ENCODE measurements at regions not wholly inside any gene's neighbourhood (a gene's known extent, or its start where the extent isn't known, plus 50 kb on each side); places are given as distances from the start of the nearest gene placed in this dataset.

- Histone ChIP-seq H3K9me3 (no peaks in the 10 kb centered on the region), H3F3A (replicated peaks; ENCODE audit: insufficient read depth) (no peaks in the 10 kb centered on the region), H2AFZ (ENCODE audit: low read depth) (no peak overlapping the region), H3K36me3 (replicated peaks in 1 of 2; ENCODE audit: control insufficient read depth in 1 of 2, insufficient read depth in 2 of 2, low read length in 1 of 2) (no peaks in the 10 kb centered on the region), H3K79me2 (ENCODE audit: insufficient read depth) (no peaks in the 10 kb centered on the region), H3K27me3 (ENCODE audit: insufficient read depth) (no peaks in the 10 kb centered on the region), H3K4me3 (ENCODE audit: low read depth in 2 of 2, low read length in 1 of 2) (no peak overlapping the region), H3K4me2 (no peak overlapping the region), H3K9ac (no peak overlapping the region), H3K4me1 (ENCODE audit: control insufficient read depth in 1 of 2, insufficient read depth in 2 of 2, low read depth in 1 of 2, low read length in 1 of 2) (no peaks in the 10 kb centered on the region), H3K9me2 (no peaks in the 10 kb centered on the region), H3K27ac (ENCODE audit: low read depth in 2 of 2, low read length in 1 of 2) (no peak overlapping the region), H4K20me1 (ENCODE audit: insufficient read depth) (no peaks in the 10 kb centered on the region)
- no peak for TF ChIP-seq EP300 (IDR thresholded peaks at IDR 0.05; ENCODE audit: borderline replicate concordance in 1 of 2, low read depth in 1 of 2, low read length in 1 of 2)
- TF ChIP-seq REST (IDR thresholded peaks at IDR 0.05; ENCODE audit: low read depth, low read length) = no peak
- no peak for TF ChIP-seq RXRA (IDR thresholded peaks at IDR 0.05; ENCODE audit: borderline replicate concordance, low read depth)
- TF ChIP-seq RCOR1 (IDR thresholded peaks at IDR 0.05; ENCODE audit: low read length) = no peak
- no peak for TF ChIP-seq TCF12 (IDR thresholded peaks at IDR 0.05)
- no peak for TF ChIP-seq FOSL2 (IDR thresholded peaks at IDR 0.05; ENCODE audit: borderline replicate concordance, low read depth)
- TF ChIP-seq EZH2phosphoT487 (IDR thresholded peaks at IDR 0.05; ENCODE audit: borderline replicate concordance, low read depth) = no peak
- TF ChIP-seq RFX5 (IDR thresholded peaks at IDR 0.05; ENCODE audit: low read length) = no peak
- no peak for TF ChIP-seq TAF1 (IDR thresholded peaks at IDR 0.05; ENCODE audit: borderline replicate concordance, low read depth, low read length)
- TF ChIP-seq MXI1 (IDR thresholded peaks at IDR 0.05; ENCODE audit: low read depth, low read length) = no peak
- no peak for TF ChIP-seq JUND (IDR thresholded peaks at IDR 0.05)
- no peak for TF ChIP-seq RAD21 (IDR thresholded peaks at IDR 0.05; ENCODE audit: low read length)
- TF ChIP-seq GATA2 (CRISPR knock-in tag; IDR thresholded peaks at IDR 0.05) = no peak
- no peak for TF ChIP-seq CHD2 (IDR thresholded peaks at IDR 0.05; ENCODE audit: low read length, partially characterized antibody)
- TF ChIP-seq POLR2AphosphoS5 (IDR thresholded peaks at IDR 0.05; ENCODE audit: low read depth, low read length) = no peak
- TF ChIP-seq ELF1 (IDR thresholded peaks at IDR 0.05) = no peak
- no peak for TF ChIP-seq NRF1 (IDR thresholded peaks at IDR 0.05; ENCODE audit: low read depth, low read length)
- no peak for TF ChIP-seq YY1 (IDR thresholded peaks at IDR 0.05; ENCODE audit: low read depth)
- no peak for TF ChIP-seq ZBTB33 (IDR thresholded peaks at IDR 0.05; ENCODE audit: borderline replicate concordance, low read depth)
- no peak for DNase-seq
- ChIA-PET POLR2A (no interaction called here), CTCF (no interaction called here)
- WGBS (ENCODE audit: low lambda C conversion rate) = 53% methylated on average over 2 of the region's 2 CpGs
Measured at GRCh38 chr4:100261346-100261745, 71.1 kb upstream of the DDIT4L start.
